Astrocyte of the spinal cord (primary cell): ENCODE measurements at regions not wholly inside any gene's neighbourhood (a gene's known extent, or its start where the extent isn't known, plus 50 kb on each side); places are given as distances from the start of the nearest gene placed in this dataset.
A peak's percentile ranks its signal among the peaks of the same experiment; 100 is the strongest.

ENCODE experiments used
- DNase-seq: peaks from one replicate; pipeline ENCODE4 v3.0.0; 2011; ENCODE audit warnings: low read depth, low spot score
- H3K4me3 ChIP-seq: 2 replicates; pipeline ENCODE4 v1.5.1; 2011; ENCODE audit warnings: low read depth, mild to moderate bottlenecking, low read length, moderate library complexity
- CTCF ChIP-seq: IDR thresholded peaks from 2 replicates; pipeline ENCODE4 v1.5.1; 2012; ENCODE audit warnings: low read depth, mild to moderate bottlenecking, low read length, inconsistent platforms
- in situ Hi-C: cut with HindIII; loops from 2 replicates; pipeline ENCODE4 v1.10.0; 2017; ENCODE audit warnings: low sequenced_read_pairs

GRCh38 chr7:15905251-15906040 lies 219.0 kb upstream of the MEOX2 start:
- no peak overlapping the region for H3K4me3 ChIP-seq
- TF ChIP-seq CTCF, result no peak
- DNase-seq, result no peak
- in situ Hi-C loops, result no loop called here

GRCh38 chr7:15891151-15891881 lies 204.8 kb upstream of the MEOX2 start:
- no peak for TF ChIP-seq CTCF
- DNase-seq, result peak; percentile 72

GRCh38 chr7:15889507-15889906 lies 203.0 kb upstream of the MEOX2 start:
- no peak overlapping the region for H3K4me3 ChIP-seq
- DNase-seq, result no peak
- in situ Hi-C loops, result no loop called here
- TF ChIP-seq CTCF, result peak; percentile 19

More at GRCh38 chr7:15891151-15891881, 204.8 kb upstream of the MEOX2 start:
- no peak overlapping the region for H3K4me3 ChIP-seq
- in situ Hi-C loops, result no loop called here

- no peak for TF ChIP-seq CTCF
- DNase-seq, result no peak
- in situ Hi-C loops, result no loop called here
- no peak overlapping the region for H3K4me3 ChIP-seq
Measured at GRCh38 chr7:15888090-15888489, 201.6 kb upstream of the MEOX2 start.

GRCh38 chr7:15886626-15887025 lies 200.1 kb upstream of the MEOX2 start:
- DNase-seq, result no peak
- no peak overlapping the region for H3K4me3 ChIP-seq
- in situ Hi-C loops, result no loop called here
- no peak for TF ChIP-seq CTCF

- TF ChIP-seq CTCF, result no peak
- no peak overlapping the region for H3K4me3 ChIP-seq
- in situ Hi-C loops, result no loop called here
- DNase-seq, result no peak
Measured at GRCh38 chr7:15885678-15886077, 199.2 kb upstream of the MEOX2 start.
